GM12875 (cell line): ENCODE measurements at regions not wholly inside any gene's neighbourhood (a gene's known extent, or its start where the extent isn't known, plus 50 kb on each side); places are given as distances from the start of the nearest gene placed in this dataset.
"Not testable (repeated sequence)": the region's sequence is repeated elsewhere in the genome, so short reads cannot be mapped to it uniquely, and the experiment has no call there.

Source experiments
- H3K4me3 ChIP-seq: one replicate; pipeline ENCODE4 v1.5.1; 2011; ENCODE audit warnings: low read depth, low read length, control low read depth
- CTCF ChIP-seq: IDR thresholded peaks from 2 replicates; pipeline ENCODE4 v1.5.1; 2011; ENCODE audit warnings: low read depth, mild to moderate bottlenecking, control low read depth, inconsistent platforms, low read length, moderate library complexity, borderline replicate concordance; ENCODE audit not compliant: insufficient read depth

GRCh38 chr14:43795600-43796228, 711.4 kb downstream of the FSCB start:
- H3K4me3 ChIP-seq, result no peak overlapping the region
- TF ChIP-seq CTCF, result no peak

- no peak for TF ChIP-seq CTCF
- H3K4me3 ChIP-seq, result no peak overlapping the region
These were observed 713.5 kb downstream of the FSCB start for GRCh38 chr14:43793579-43793978.

GRCh38 chr14:43792980-43793379, 714.1 kb downstream of the FSCB start:
- H3K4me3 ChIP-seq, result no peak overlapping the region
- TF ChIP-seq CTCF, result no peak

GRCh38 chr14:43790681-43791080, 716.4 kb downstream of the FSCB start:
- no peak for TF ChIP-seq CTCF

GRCh38 chr14:43789458-43789857, 717.6 kb downstream of the FSCB start:
- H3K4me3 ChIP-seq, result no peak overlapping the region
- no peak for TF ChIP-seq CTCF

More at GRCh38 chr14:43790681-43791080, 716.4 kb downstream of the FSCB start:
- H3K4me3 ChIP-seq, result no peak overlapping the region

- TF ChIP-seq CTCF, result no peak
- H3K4me3 ChIP-seq, result no peak overlapping the region
These were observed 720.9 kb downstream of the FSCB start for GRCh38 chr14:43786066-43786762.

- not testable (repeated sequence) for H3K4me3 ChIP-seq
These were observed 722.7 kb downstream of the FSCB start for GRCh38 chr14:43784432-43784831.
